Vagina (tissue), 2 donors: ENCODE measurements at regions not wholly inside any gene's neighbourhood (a gene's known extent, or its start where the extent isn't known, plus 50 kb on each side); places are given as distances from the start of the nearest gene placed in this dataset.

Source experiments
- CTCF ChIP-seq, 3 experiments: fragments of 450-650 bp in 2 of 3; fragments of 200-600 bp in 1 of 3; sonication (generic) in 1 of 3; IDR thresholded peaks; one replicate each; pipeline ENCODE4 v1.5.1; 2017 to 2019; ENCODE audit warnings: antibody characterized with exemption in 3 of 3, mild to moderate bottlenecking in 2 of 3, moderate library complexity in 2 of 3
- POLR2AphosphoS5 ChIP-seq, 2 donors: sonication (generic); formaldehyde crosslinking; IDR thresholded peaks; one replicate each; pipeline ENCODE4 v1.9.0; 2017; ENCODE audit warnings: antibody characterized with exemption in 2 of 2, mild to moderate bottlenecking in 2 of 2, low read depth in 1 of 2; ENCODE audit not compliant: insufficient read depth in 1 of 2

- TF ChIP-seq CTCF (IDR thresholded peaks at IDR 0.05) (no peak), POLR2AphosphoS5 (IDR thresholded peaks at IDR 0.05; ENCODE audit: insufficient read depth in 1 of 2, low read depth in 1 of 2) (no peak)
Measured at GRCh38 chr13:63050287-63050686, 1634.6 kb upstream of the PCDH20 start.
